ENCODE measurements at regions not wholly inside any gene's neighbourhood (a gene's known extent, or its start where the extent isn't known, plus 50 kb on each side); places are given as distances from the start of the nearest gene placed in this dataset.

DNA sequence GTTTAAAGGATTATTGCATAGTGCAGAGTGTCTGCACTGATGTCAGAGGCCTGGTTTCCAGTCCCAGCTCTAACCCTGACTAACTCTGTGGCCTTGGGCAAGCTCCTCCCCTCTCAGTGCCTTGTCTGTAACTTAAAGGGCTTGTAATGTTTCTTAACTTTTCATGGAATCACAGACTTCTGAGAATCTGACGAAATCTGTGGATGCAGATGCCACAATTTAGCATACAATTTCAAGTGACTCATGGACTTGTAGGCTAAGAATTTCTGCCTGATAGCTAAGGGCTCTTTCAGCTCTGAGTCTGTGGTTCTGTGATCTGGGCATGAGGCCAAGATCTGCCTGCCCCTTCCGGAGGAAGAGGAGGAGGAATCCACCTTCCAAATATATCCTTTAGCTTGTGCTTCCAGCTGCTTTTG lies 236.9 kb downstream of the AR start:
- peak; percentile 0 for DNase-seq (ENCODE audit: low spot score)
- no peak for TF ChIP-seq CTCF (conservative IDR thresholded peaks at IDR 0.05; ENCODE audit: low read depth)
- ChIA-PET CTCF (no interaction called here), POLR2A (ENCODE audit: low non-redundant PET) (no interaction called here)
- peak overlapping the region; percentile 46; the same call in 1 of the 2 replicates for H3K27ac ChIP-seq

DNA sequence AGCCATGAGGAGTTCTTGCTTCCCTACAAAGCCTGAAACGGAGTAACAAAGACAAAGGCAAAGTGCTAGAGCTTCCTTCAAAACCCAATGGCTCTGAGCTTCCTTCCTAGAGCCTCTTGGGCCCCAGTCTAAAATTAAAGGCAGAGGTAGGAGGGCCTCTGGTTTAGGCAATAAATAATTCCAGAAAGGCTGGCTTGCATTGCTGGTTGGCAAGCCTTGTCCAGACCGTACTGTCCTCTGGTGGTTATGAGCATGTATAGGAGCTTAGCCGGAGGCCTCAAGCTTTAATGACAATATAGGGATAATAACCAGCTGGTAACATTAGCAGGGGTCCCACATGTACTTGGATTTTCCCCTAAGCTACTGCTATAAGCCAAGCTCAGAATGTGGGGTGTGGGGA lies 237.3 kb downstream of the AR start:
- DNase-seq (ENCODE audit: low spot score), result no peak
- ChIA-PET CTCF (no interaction called here), POLR2A (ENCODE audit: low non-redundant PET) (no interaction called here)
- no peak overlapping the region; the same call in 1 of the 2 replicates for H3K27ac ChIP-seq
- no peak for TF ChIP-seq CTCF (conservative IDR thresholded peaks at IDR 0.05; ENCODE audit: low read depth)

GRCh38 chrX:67784712-67785111 lies 240.9 kb downstream of the AR start:
- ChIA-PET CTCF (no interaction called here), POLR2A (ENCODE audit: low non-redundant PET) (no interaction called here)
- H3K27ac ChIP-seq, result no peak overlapping the region
- no peak for DNase-seq (ENCODE audit: low spot score)
- no peak for TF ChIP-seq CTCF (conservative IDR thresholded peaks at IDR 0.05; ENCODE audit: low read depth)

DNA sequence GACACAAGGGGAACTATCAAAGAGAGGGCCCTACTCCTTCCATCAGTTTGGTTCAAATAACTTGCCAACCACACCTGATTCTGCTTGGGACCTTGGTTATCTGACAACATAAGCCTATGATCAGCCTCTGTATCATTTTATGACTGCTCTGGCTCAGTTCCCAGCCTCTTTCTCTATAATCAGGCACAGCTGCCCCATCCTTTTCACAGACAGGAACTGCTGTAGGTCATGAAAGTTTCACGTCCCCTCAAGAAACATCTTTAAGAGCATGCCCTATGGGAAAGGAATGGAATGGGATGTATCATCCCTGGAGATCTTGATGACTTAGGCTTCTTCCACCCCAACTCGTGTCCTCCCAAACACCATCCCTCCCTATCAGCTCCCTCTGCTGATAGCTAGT lies 243.4 kb downstream of the AR start:
- CTCF ChIA-PET, result no interaction called here
- no peak overlapping the region for H3K27ac ChIP-seq
- POLR2A ChIA-PET (ENCODE audit: low non-redundant PET), result no interaction called here
- TF ChIP-seq CTCF (conservative IDR thresholded peaks at IDR 0.05; ENCODE audit: low read depth), result no peak
- DNase-seq (ENCODE audit: low spot score), result no peak

DNA sequence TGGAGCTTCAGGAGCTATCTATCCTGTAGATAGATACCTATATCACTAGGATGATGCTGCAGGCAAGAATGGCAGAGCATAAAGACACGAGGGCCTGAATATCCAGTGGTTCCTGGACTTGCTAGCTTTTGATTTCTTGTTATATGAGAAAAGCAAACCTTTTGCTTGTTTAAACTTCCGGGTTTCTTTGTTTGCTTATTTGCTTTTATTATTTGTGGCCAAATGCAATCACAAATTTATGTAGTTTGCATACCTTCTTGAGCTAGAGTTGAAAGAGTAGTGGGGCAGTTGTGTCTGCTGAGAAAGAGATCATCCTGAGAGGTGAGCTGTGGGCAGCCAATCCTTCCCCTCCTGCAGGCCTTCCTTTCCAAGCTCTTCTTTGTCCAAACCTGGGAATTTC lies 245.7 kb downstream of the AR start:
- POLR2A ChIA-PET (ENCODE audit: low non-redundant PET), result no interaction called here
- CTCF ChIA-PET, result no interaction called here
- no peak overlapping the region for H3K27ac ChIP-seq

More for the DNA sequence above, 245.7 kb downstream of the AR start:
- DNase-seq (ENCODE audit: low spot score), result no peak
- TF ChIP-seq CTCF (conservative IDR thresholded peaks at IDR 0.05; ENCODE audit: low read depth), result no peak

All from RWPE1 (cell line).